GM12878 (cell line): ENCODE measurements at regions not wholly inside any gene's neighbourhood (a gene's known extent, or its start where the extent isn't known, plus 50 kb on each side); places are given as distances from the start of the nearest gene placed in this dataset.

ENCODE experiments used
- ATAC-seq: fragments of 200-7000 bp; cut with Tn5 transposase; 3 replicates; pipeline ENCODE4 v1.9.1; 2020; ENCODE audit warnings: mild to moderate bottlenecking, moderate library complexity
- BruUV-seq: library from RNA; stranded (reverse); fragments of 400-500 nt; replicated peaks from 2 replicates; lab custom pipeline; 2021; lab: Mats Ljungman, UMichigan
- CTCF ChIA-PET: fragments of 300-600 bp; sonication (Branson Sonifier 250); formaldehyde crosslinking; extraction: SDS; loops from one replicate; lab custom pipeline; 2021; ENCODE audit warnings: inconsistent platforms; lab: Yijun Ruan, JAX
- POLR2A ChIA-PET: fragments of 350-600 bp; formaldehyde crosslinking; extraction: SDS; loops from one replicate; lab custom pipeline; 2021; ENCODE audit warnings: inconsistent platforms; lab: Charles Lee
- RAD21 ChIA-PET: fragments of 300-600 bp; sonication (Branson Sonifier 250); formaldehyde crosslinking; loops from one replicate; lab custom pipeline; 2023; ENCODE audit warnings: antibody characterized with exemption; ENCODE audit not compliant: unreplicated experiment; lab: Charles Lee
- SMC1A ChIA-PET: fragments of 300-600 bp; sonication (Branson Sonifier 250); formaldehyde crosslinking; loops from one replicate; lab custom pipeline; 2023; ENCODE audit not compliant: unreplicated experiment, uncharacterized antibody; lab: Charles Lee
- DNase-seq: peaks from one replicate; pipeline ENCODE4 v3.0.0-alpha.2; 2011; ENCODE audit warnings: low read depth, low spot score
- FAIRE-seq: peaks from 3 replicates; lab custom pipeline; 2011; peaks lifted over from hg19 to GRCh38; lab: Jason Lieb, UNC
- H2AFZ ChIP-seq: 2 replicates; pipeline ENCODE4 v1.6.0; 2011; ENCODE audit warnings: low read depth, low read length, control low read depth; ENCODE audit not compliant: control insufficient read depth
- H3K27ac ChIP-seq: 2 replicates; pipeline ENCODE4 v1.5.1; 2011; ENCODE audit warnings: control low read depth; ENCODE audit not compliant: control insufficient read depth, insufficient read depth
- H3K27me3 ChIP-seq, 2 experiments: replicated peaks in 1 of 2; 2 replicates each; pipeline versions ENCODE4 v1.6.0 to v1.6.1; 2011; ENCODE audit warnings: low read length in 1 of 2; ENCODE audit not compliant: control insufficient read depth in 2 of 2, insufficient read depth in 2 of 2
- H3K36me3 ChIP-seq, 2 experiments: 2 replicates each; pipeline ENCODE4 v1.5.1; 2011; ENCODE audit warnings: low read length in 1 of 2; ENCODE audit not compliant: control insufficient read depth in 2 of 2, insufficient read depth in 2 of 2
- H3K4me1 ChIP-seq: 2 replicates; pipeline ENCODE4 v1.6.1; 2011; ENCODE audit warnings: mild to moderate bottlenecking, low read length, moderate library complexity, mixed read lengths; ENCODE audit not compliant: control insufficient read depth, insufficient read depth
- H3K4me2 ChIP-seq: 2 replicates; pipeline ENCODE4 v1.6.0; 2011; ENCODE audit warnings: control low read depth; ENCODE audit not compliant: control insufficient read depth, insufficient read depth
- H3K4me3 ChIP-seq: fragments of 200-600 bp; sonication (generic); 2 replicates; pipeline ENCODE4 v1.5.1; 2016
- H3K79me2 ChIP-seq: 2 replicates; pipeline ENCODE4 v1.6.0; 2011; ENCODE audit warnings: low read length; ENCODE audit not compliant: control insufficient read depth, insufficient read depth
- H3K9ac ChIP-seq: 2 replicates; pipeline ENCODE4 v1.8.0; 2011; ENCODE audit warnings: low read length, control low read depth, mixed read lengths; ENCODE audit not compliant: control insufficient read depth, insufficient read depth
- H3K9me3 ChIP-seq: replicated peaks from 3 replicates; pipeline ENCODE4 v1.5.1; 2011; ENCODE audit warnings: mild to moderate bottlenecking, low read length; ENCODE audit not compliant: control insufficient read depth, insufficient read depth
- H4K20me1 ChIP-seq: 2 replicates; pipeline ENCODE4 v1.6.0; 2011; ENCODE audit not compliant: control insufficient read depth, insufficient read depth
- BCL3 ChIP-seq: IDR thresholded peaks from 2 replicates; pipeline ENCODE4 v1.6.1; 2011; ENCODE audit warnings: borderline replicate concordance, low read depth, mild to moderate bottlenecking, moderate library complexity, low read length; ENCODE audit not compliant: insufficient read depth, poor library complexity, severe bottlenecking
- CHD2 ChIP-seq: IDR thresholded peaks from 2 replicates; pipeline ENCODE4 v1.6.1; 2011; ENCODE audit warnings: low read depth, low read length, improper control_type of control experiment, borderline replicate concordance
- E2F8 ChIP-seq: fragments of 450-650 bp; IDR thresholded peaks from 2 replicates; pipeline ENCODE4 v1.6.1; 2018; ENCODE audit warnings: mild to moderate bottlenecking, low read depth, moderate library complexity; ENCODE audit not compliant: partially characterized antibody
- IKZF2 ChIP-seq, 2 experiments: fragments of 450-650 bp; IDR thresholded peaks; 2 replicates each; pipeline ENCODE4 v1.6.1; 2017; ENCODE audit warnings: mild to moderate bottlenecking in 2 of 2, moderate library complexity in 2 of 2
- NRF1 ChIP-seq: conservative IDR thresholded peaks from 2 replicates; pipeline ENCODE4 v1.6.1; 2011; ENCODE audit warnings: mild to moderate bottlenecking, low read depth, low read length, improper control_type of control experiment
- POLR2AphosphoS2 ChIP-seq: IDR thresholded peaks from 2 replicates; pipeline ENCODE4 v1.6.1; 2011; ENCODE audit warnings: low read depth, mild to moderate bottlenecking, low read length, improper control_type of control experiment, moderate library complexity
- POU2F2 ChIP-seq: IDR thresholded peaks from 3 replicates; pipeline ENCODE4 v1.6.1; 2011; ENCODE audit warnings: low read depth, mild to moderate bottlenecking, low read length, borderline replicate concordance
- RBBP5 ChIP-seq: fragments of 200-600 bp; sonication (generic); conservative IDR thresholded peaks from 2 replicates; pipeline ENCODE4 v1.6.1; 2016
- SIX5 ChIP-seq: IDR thresholded peaks from 2 replicates; pipeline ENCODE4 v1.6.1; 2011; ENCODE audit warnings: mild to moderate bottlenecking, low read depth, low read length, moderate library complexity; ENCODE audit not compliant: severe bottlenecking
- TCF12 ChIP-seq: IDR thresholded peaks from 2 replicates; pipeline ENCODE4 v1.6.1; 2011; ENCODE audit warnings: low read depth, mild to moderate bottlenecking, low read length
- ZNF207 ChIP-seq: fragments of 450-650 bp; IDR thresholded peaks from 2 replicates; pipeline ENCODE4 v1.6.1; 2014; ENCODE audit warnings: antibody characterized with exemption, mild to moderate bottlenecking, borderline replicate concordance
- WGBS: methylation state at CpG from one replicate; pipeline ENCODE4 v1.1.6; 2016; ENCODE audit warnings: low lambda C conversion rate; ENCODE audit not compliant: insufficient replicate concordance, insufficient coverage; ENCODE audit errors: missing lambda C conversion rate; 5-methylcytosine and 5-hydroxymethylcytosine counted together
- in situ Hi-C: fragments of 300-500 bp; cut with MboI; formaldehyde crosslinking; loops from 9 replicates; pipeline ENCODE4 v1.14.3; 2018; ENCODE audit warnings: mixed read lengths
- intact Hi-C: fragments of 100-400 bp; cut with micrococcal nuclease; formaldehyde crosslinking; loops from one replicate; pipeline ENCODE4 v1.14.2; 2022; ENCODE audit not compliant: unreplicated experiment
- TF ChIP-seq, protein P1 (sequence below): fragments of 450-650 bp; conservative IDR thresholded peaks from 2 replicates; pipeline ENCODE4 v1.6.1; 2017; ENCODE audit warnings: mild to moderate bottlenecking, moderate library complexity

DNA sequence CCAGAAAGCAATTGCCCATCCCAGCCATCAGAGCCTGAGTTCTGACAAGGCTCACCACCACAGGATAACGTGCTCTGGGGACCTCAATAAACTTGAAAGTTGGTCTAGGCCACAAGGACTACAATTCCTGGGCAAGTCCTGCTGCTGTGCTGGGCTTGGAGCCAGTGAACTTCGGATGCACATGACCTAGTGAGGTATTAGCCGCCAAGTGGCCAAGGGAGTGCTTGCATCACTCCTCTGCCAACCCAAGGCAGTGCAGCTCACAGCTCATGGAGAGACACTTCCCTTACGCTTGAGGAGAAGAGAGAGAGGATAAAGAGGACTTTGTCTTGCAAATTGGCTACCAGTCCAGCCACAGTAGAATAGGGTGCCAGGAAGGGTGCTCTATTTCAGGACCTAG, 219.6 kb downstream of the MBD2 start (continued):
- TF ChIP-seq POLR2AphosphoS2 = no peak
- no peak for TF ChIP-seq RBBP5
- TF ChIP-seq IKZF2 (IDR thresholded peaks at IDR 0.05) = no peak
- TF ChIP-seq BCL3 = no peak
- TF ChIP-seq CHD2 = no peak
- no peak for TF ChIP-seq SIX5

DNA sequence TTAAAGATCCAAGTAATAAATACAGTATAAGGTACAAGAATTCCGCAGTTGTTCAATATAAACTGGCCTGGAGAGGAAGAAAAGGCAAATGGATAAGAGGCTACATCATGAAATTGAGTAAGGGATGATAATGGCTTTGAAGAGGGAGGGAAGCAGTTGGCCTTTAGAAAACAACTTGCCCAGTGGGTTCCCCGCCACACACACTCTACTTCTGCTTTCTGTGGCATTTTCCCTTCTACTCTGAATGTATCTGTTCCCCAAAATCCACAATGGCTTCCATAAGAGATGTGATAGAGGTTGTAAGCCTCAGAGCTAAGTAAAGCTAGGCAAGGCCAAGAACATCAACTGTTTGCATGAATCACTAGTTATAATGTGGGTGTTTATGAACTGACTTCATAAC, 221.3 kb downstream of the MBD2 start:
- no peaks in the 10 kb centered on the region for H3K9me3 ChIP-seq
- BruUV-seq = no TSS peak
- no peaks in the 10 kb centered on the region for H3K4me1 ChIP-seq
- H3K27ac ChIP-seq = no peak overlapping the region
- SMC1A ChIA-PET = no interaction called here
- WGBS = 0% methylated on average over 2 of the region's 2 CpGs
- TF ChIP-seq E2F8 (no peak), POU2F2 (no peak), TCF12 (no peak), ZNF207 (no peak), NRF1 (no peak)
- TF ChIP-seq, protein P1, sequence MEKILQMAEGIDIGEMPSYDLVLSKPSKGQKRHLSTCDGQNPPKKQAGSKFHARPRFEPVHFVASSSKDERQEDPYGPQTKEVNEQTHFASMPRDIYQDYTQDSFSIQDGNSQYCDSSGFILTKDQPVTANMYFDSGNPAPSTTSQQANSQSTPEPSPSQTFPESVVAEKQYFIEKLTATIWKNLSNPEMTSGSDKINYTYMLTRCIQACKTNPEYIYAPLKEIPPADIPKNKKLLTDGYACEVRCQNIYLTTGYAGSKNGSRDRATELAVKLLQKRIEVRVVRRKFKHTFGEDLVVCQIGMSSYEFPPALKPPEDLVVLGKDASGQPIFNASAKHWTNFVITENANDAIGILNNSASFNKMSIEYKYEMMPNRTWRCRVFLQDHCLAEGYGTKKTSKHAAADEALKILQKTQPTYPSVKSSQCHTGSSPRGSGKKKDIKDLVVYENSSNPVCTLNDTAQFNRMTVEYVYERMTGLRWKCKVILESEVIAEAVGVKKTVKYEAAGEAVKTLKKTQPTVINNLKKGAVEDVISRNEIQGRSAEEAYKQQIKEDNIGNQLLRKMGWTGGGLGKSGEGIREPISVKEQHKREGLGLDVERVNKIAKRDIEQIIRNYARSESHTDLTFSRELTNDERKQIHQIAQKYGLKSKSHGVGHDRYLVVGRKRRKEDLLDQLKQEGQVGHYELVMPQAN = no peak
- no peak overlapping the region for H3K4me2 ChIP-seq
- ATAC-seq (no peak), FAIRE-seq (no peak), DNase-seq (no peak)
- no peak overlapping the region for H2AFZ ChIP-seq
- no peaks in the 10 kb centered on the region for H4K20me1 ChIP-seq
- no peak overlapping the region for H3K4me3 ChIP-seq
- in situ Hi-C loops = no loop called here
- CTCF ChIA-PET = no interaction called here
- intact Hi-C loops = no loop called here
- H3K9ac ChIP-seq = no peak overlapping the region
- H3K79me2 ChIP-seq = no peaks in the 10 kb centered on the region
- POLR2A ChIA-PET = no interaction called here
- RAD21 ChIA-PET = no interaction called here
- no peaks in the 10 kb centered on the region for H3K36me3 ChIP-seq
- H3K27me3 ChIP-seq = no peaks in the 10 kb centered on the region; a peak in 1 of 4 replicates
